ENCODE measurements at regions not wholly inside any gene's neighbourhood (a gene's known extent, or its start where the extent isn't known, plus 50 kb on each side); places are given as distances from the start of the nearest gene placed in this dataset.
"Not testable (repeated sequence)": the region's sequence is repeated elsewhere in the genome, so short reads cannot be mapped to it uniquely, and the experiment has no call there.

DNA sequence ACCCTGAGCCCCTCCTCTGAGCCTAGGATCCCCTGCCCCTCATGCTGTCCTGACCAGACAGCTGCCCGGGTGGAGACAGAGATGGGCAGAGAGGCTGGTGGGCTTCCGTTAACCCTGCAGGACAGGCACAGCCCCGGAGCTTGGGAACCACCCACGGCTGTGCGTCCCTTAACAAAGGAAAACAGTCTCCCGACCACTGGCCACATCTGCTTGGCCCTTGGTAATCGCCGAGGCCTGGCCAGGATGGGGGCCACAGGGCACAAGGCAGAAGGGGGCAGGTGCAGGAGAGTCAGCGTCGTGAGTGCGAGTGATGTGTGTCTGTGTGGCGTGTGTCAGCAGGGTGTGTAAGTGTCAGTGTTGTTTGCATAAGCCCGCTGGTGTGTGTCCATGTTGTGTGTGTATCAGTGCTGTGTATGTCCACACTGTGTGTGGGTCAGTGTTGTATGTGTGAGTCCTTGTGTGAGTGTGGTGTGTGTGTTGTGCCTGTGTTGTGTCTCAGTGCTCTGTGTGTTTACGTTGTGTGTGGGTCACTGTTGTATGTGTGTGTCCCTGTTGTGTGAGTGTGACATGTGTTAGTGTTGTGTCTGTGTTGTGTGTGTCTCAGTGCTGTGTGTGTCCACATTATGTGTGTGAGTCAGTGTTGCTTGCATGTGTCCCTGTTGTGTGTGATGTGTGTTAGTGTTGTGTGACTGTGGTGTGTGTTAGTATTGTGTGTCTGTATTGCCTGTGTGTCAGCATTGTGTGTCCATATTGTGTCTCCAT lies 369.5 kb downstream of the BRD1 start:
- DNase-seq (ENCODE audit: low spot score): no peak

DNA sequence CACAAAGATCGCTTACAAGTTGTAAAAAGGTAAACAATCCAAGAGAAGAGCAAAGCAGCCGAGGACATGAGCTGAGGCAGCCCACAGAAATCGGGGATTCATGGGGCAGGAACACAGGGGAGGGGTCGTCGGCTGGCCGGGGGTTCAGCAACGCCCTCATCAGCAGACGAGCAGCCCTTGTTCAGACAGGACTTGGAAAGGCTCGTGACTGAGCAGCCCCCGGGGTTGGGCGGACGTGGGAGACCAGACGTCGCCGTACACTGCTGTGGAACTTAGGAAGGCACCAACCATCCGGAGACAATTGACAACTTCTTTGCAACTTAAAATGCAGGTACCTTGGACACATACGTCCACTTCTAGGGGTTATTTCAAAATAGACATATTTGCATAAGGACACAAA lies 370.5 kb downstream of the BRD1 start:
- no peak for DNase-seq (ENCODE audit: low spot score)

DNA sequence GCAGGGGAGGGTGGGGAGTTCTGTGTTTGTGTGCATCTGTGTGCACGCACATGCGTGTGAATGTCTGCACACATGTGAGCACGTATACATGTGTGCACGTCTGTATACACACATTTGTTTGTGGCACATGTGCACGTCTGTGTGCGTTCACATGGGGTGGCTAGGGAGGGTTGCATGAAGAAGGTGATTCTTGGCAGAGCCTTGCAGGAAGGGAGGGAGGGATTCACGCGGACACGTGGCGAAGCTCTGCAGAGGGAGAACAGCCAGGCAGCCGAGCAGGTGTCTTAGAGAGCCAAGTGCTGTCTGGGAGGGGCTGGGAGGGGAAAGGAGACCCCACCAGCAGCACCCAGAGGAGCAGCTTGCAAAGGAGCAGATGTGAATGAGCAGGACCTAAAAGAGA lies 372.1 kb downstream of the BRD1 start:
- DNase-seq (ENCODE audit: low spot score): no peak

DNA sequence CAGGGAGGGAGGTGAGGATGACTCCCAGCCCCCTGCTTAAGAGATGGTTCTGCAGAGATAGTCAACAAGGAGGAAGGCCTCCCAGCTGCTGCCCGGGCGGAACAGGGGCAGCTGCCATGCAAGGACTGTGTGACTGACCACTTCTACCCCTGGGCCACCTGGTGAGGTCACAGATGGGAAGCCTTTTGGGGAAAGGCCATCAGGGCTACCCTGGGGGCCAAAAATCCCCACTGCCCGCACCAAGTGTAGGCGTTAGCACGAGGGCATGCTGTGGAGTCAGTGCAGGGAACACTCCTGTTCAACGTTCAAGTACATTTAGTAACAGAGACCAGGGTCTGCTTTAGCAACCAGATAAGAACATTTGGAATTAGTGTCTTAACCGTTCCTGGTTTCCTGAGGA lies 372.9 kb downstream of the BRD1 start:
- no peak for DNase-seq (ENCODE audit: low spot score)

DNA sequence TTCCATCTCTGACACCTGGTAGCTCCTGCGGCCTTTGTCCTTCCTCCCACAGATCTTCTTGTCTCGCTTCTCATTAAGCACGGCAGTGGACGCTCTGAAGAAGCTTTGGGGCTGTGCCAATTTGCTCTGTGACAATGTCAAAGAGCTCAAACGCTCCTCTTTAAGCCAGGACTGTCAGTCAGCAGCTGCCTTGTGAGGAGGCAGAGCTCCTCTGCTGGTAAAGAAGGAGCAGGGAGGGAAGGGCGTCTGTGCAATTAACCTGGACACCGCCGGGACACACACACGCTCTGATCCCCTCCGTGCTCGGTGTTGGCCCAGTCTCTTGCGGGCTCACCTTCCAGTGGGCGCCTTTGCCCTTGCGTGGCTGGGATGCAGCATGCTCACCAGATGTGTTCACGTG lies 373.9 kb downstream of the BRD1 start:
- DNase-seq (ENCODE audit: low spot score): no peak

DNA sequence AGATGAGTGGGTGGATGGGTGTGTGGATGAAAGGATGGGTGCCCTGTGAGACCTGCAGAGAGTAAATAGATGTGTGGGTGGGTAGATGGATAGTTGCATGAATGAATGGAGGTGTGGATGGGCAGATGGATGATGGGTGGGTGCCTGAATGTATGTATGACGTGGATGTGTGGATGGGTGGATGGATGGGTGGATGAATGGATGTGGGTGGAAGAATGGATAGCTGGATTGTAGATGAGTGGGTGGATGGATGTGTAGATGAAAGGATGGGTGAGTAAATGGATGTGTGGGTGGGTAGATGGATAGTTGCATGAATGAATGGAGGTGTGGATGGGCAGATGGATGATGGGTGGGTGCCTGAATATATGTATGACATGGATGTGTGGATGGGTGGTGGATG lies 374.7 kb downstream of the BRD1 start:
- DNase-seq (ENCODE audit: low spot score): not testable (repeated sequence)

DNA sequence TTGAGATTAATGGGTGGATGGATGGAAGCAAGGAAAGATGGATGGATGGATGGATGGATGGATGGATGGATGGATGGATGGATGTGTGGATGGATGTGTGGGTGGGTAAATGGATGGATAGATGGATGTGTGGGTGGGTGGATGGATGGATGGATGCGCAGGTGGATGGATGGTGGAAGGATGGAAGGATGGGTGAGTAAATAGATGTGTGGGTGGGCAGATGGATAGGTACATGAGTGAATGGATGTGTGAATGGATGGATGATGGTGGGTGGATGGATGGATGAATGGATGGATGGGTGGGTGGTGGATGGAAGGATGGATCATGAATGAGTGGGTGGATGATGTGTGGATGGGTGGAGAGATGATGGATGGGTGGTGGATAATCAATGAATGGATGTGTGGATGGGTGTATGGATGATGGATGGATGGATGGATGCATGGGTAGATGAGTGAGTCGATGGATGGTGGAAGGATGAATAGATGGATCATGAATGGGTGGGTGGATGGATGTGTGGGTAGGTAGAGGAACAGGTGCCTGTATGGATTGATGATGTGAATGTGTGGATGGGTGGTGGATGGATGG lies 375.2 kb downstream of the BRD1 start:
- no peak for DNase-seq (ENCODE audit: low spot score)

DNA sequence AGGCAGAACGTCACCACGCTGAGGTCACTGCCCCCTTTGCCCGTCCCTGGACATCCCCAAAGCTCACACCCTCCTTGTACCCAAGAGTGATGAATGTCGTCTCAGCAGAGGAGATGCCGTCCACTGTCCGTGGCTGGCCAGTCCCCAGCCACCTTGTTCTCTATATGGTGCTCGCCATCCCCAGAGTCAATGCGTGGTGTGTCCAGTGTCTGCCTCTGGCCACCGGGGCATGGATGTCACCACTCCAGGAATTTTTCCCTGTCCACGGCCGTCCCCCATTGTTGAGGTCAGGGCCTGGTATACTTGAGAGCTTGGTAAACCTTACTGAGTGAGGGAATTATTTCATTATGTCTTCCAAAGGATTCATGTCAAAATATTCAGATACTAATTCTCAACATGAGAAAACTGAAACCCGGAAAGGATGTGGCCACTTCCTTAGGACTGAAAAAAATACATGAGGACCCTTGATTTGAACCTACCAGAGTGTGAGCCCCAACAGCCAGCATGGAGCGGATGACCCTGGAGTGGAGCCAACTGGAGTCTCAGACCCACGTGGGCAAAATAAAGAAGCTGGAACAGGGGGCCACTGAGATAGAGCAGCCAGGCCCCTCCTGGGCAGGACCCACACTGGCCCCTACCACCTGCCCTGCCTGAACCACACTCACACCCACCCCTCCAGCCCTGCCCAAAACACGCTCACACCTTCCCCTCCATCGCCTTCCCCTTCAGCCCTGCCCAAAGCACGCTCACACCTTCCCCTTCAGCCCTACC lies 376.4 kb downstream of the BRD1 start:
- DNase-seq (ENCODE audit: low spot score): no peak

DNA sequence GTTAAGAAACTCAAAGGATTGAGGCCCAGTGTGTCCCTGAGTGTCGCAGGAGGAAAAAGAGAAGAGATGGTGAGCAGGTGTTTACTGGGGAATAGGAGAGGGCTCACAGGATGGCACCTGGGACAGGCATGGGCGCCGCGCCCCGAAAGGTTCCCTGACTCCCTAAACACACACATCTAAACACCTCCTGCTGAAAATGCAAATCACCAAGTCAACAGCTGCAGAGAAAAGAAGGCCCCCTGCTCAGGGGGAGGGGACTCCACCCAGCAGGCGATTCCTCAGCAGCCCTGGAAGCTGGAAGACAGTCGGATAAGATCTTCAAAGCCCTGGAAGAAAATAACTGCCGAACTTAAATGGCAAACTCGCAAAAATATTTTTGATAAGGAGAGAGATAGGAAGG lies 377.2 kb downstream of the BRD1 start:
- no peak for DNase-seq (ENCODE audit: low spot score)

DNA sequence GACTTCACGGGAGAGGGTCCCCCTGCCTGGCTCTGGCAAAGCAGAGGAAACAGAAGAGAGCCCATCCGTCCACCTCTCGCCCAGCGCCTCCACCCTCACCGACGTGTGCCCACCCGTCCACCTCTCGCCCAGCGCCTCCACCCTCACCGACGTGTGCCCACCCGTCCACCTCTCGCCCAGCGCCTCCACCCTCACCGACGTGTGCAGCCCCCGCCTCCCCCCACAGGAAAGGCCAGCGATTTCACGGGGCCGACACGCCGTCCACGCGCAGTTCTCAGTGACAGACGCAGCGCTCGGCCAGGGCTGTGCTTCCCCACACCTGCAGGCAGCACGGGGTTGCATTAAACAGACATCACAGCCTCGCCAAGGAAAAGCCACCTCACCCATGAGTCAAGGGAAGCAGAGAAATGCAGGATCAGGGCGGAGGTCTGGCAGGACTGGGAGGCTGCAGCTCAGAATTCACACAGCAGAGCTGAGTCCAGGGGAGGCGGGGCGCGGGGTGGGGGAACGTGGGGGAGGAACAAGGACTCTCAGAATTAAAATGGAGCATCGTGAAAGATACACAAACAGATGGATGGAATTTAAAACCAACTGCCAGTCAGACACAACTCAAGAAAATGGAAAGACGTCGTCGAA lies 377.7 kb downstream of the BRD1 start:
- no peak for DNase-seq (ENCODE audit: low spot score)

DNA sequence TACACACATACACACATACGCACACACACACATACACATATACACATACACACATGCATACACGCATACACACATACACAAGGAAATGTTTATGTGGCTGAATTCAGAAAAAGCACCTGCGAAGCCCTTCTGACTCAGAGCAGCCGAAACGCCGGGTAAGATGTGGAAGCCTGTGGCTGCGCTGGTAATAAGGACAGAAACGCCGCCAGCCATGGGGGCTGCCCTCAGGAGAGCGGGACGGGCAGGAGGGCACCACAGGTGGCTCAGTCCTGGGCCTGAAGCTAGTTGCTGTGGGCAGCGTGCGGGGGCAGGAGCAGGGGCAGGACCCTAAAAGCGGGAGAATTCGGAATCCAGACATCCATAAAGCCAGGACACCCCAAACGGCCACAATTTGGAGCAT lies 378.3 kb downstream of the BRD1 start:
- DNase-seq (ENCODE audit: low spot score): no peak

DNA sequence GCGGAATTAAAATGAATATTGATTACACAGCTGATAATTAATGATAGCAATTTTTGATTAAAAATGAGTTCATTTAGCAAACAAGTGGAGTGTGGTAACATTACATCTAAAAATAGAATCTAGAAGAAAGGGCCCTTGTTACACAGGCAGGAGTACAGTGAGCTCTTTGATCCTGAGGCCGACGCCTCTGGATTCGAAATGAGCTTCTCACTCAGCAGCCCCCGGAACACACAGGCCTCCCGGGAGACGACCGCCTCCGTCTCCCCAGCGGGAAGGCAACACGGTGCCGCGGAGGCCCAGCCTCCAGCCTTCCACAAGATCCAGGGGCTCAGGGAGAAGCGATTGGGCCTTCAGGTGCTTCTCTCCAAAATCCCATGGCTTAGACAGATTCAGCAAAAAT lies 379.1 kb downstream of the BRD1 start:
- DNase-seq (ENCODE audit: low spot score): no peak

DNA sequence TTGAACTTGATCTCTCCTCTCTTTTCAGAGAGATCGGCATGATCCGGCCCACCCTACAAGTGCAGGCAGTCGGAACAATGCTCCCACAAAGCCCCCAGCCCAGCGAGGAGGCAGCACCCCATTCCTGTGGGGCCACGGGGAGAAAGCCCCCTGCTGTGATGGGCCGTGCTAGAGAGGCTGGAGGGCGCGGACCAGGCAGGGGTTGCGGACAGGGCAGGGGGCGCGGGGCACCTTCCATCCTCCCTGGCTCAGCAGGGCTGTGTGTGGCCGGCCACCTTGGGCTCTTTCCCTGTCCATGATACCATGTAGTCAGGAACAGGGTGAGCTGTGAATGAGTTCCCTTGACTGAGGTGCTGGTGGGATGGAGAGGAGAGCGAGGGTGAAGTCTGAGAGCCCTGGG lies 379.8 kb downstream of the BRD1 start:
- DNase-seq (ENCODE audit: low spot score): no peak

DNA sequence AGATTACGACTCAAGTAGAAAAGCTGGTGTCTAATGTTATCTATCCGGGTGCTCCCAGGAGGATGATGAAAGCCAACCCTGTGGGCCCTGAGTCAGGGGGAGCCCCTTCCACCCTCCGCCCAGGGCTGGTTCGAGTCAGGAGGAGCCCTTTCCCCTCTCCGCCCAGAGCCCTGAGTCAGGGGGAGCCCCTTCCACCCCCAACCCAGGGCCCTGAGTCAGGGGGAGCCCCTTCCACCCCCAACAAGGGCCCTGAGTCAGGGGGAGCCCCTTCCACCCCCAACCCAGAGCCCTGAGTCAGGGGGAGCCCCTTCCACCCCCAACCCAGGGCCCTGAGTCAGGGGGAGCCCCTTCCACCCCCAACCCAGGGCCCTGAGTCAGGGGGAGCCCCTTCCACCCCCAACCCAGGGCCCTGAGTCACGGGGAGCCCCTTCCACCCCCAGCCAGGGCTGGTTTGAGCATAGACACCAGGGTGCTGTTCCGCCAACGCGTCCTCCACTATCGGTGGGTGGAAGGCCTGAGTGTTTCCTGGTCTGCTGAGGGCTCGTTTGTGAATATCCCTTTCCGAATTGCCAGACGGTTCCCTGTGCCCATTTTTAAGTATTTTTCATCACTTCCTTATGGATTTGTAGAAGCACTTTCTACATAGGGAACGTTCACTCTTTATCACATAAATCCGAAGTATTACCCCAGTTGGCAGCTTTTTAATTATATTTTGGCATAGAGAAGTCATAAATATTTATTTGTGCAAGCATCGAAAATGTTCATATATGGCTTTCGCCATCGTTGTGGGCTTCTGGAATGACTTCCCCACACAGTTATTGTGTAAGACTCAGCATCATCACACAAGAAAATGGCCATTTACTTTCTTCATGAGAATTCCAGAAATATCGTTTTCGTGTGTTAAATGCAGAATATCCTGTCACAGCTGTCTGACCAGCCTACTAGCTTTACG lies 380.6 kb downstream of the BRD1 start:
- no peak for DNase-seq (ENCODE audit: low spot score)

DNA sequence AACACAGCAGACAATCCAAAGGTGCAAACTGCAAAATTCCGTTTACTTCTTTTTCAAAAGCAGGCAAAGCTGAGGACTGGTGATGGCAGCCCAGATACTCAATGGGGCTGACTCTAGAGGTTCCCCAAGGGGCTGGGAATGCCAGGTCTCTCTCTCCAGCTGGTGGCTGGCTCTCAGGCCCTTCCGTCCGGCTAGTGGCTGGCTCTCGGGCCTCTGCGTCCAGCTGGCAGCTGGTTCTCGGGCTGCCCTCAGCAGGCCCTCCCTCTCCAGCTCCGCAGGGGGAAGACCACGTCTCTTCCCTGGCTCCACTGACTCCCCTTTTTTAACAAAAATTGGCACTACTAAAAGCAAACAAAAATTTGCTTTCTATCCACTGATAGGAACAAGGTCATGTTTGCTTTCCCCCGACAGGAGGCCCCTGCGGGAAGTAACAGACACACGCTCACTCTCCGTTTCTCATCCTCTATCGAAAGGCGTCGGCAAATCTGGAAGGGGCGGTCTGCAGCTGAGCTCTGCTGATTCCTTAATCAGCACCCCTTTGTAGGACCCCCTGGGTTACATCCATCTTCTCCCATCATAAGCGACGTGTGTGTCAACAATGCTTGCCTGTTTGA lies 381.4 kb downstream of the BRD1 start:
- DNase-seq (ENCODE audit: low spot score): no peak

DNA sequence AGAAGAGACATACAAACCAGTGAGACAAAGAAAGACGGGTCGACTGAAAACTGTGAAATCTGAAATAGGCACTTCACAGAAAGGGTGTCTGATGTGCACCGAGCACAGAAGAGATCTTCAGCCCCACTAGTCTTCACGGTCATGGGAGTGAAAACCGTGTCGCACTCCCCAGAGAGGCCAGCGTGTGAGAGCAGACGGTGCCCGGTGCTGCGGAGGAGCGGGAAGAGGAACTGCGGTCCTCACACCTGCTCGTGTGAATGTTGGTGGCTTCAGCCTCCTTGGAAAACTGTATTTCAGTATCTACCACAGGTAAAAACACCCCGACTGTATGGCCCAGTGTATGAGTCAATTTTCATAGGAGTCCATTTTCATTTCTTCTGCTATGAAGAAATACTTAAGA lies 382.9 kb downstream of the BRD1 start:
- no peak for DNase-seq (ENCODE audit: low spot score)

DNA sequence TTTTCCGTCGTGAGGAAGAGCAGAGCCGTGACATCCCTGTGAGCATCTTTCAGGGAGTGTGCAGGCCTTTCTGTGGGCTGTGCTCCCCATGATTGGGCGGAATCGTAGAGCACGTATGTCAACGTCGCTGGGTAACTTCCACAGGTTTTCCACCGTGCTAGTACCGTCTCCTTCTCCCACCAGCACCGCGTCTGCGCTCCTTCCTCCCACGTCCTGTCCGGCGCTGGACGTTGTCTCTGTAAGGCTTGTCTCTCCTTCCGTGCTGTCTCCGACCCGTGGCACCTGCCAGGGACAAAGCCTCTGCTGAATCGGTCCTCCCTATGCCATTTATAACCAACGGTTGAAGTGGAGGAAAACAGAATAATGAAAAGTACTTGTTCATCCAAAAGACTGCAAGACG lies 386.7 kb downstream of the BRD1 start:
- no peak for DNase-seq (ENCODE audit: low spot score)

DNA sequence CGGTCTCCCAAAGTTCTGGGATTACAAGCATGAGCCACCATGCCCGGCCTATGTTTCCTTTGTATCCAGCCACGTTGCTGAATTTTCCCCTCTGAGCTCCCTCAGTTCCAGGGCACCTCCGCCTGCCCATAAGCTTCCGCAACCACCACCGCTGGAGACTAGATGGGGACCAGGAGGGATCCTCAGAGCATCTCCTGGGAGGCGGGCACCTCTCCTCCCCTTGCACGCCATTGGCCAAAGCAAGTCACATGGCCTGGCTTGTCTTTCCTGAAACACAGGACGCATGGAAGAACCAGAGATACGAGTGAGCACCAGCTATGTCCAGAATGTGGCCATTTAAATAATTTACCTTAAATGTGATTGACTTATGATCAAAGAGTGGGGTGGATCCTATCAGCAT lies 388.3 kb downstream of the BRD1 start:
- DNase-seq (ENCODE audit: low spot score): no peak

DNA sequence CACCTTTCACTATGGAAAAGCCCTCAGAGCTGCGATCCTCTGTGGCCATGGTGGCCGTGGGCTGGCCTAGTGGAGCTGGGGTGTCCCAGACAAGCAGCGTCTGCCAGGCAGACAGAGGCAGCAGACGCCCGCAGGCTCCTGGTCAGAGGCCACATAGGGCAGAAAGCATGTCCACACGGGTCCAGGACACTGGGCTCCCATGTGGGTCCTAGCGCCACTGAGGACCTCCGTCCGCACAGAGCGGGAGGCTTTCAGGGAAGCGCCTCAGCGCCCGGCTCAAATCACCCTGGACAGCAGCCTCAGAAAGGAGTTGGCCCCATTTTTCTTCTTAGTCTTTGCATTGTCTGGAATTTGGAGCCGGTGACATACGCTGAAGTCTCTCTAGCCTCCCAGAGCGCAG lies 389.7 kb downstream of the BRD1 start:
- no peak for DNase-seq (ENCODE audit: low spot score)

DNA sequence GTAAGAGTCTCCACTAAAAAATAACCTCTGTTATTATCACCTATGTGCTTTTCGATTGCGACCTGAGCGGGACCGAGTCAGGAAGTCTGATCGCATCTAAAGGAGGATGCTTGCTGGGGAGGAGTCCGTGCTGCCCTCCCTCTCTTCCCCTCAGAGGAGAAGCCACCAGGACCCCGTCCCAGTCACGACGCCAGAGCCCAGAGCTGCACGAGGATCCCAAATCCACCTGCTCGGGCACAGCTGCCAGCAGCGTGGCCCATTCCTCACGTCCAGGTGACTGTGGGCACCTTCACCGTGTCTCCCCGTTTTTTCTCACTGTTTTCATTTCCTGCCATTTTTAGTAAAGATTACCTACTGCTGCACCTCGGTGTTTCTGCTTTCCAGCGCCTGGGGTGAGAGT lies 390.3 kb downstream of the BRD1 start:
- no peak for DNase-seq (ENCODE audit: low spot score)

DNA sequence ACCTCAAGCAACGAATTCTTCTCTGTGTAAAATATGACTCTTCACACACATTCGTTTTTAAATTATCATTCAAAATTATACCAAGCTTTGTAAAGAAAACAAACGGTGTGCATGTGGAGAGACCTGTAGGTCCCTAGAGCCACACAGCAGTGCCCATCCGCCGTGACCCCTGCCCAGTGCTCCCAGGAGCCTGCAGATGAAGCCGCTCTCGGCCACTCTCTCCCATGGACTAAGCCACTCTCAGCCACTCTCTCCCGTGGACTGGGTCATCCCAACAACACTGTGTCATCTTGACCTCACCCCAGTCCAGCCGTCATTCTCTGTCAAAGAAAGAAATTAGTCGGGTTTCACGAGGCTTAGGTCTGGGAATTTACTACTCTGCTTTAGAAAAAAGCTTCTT lies 391.6 kb downstream of the BRD1 start:
- no peak for DNase-seq (ENCODE audit: low spot score)
